ENCODE measurements at regions not wholly inside any gene's neighbourhood (a gene's known extent, or its start where the extent isn't known, plus 50 kb on each side); places are given as distances from the start of the nearest gene placed in this dataset.
"Not testable (repeated sequence)": the region's sequence is repeated elsewhere in the genome, so short reads cannot be mapped to it uniquely, and the experiment has no call there.

DNA sequence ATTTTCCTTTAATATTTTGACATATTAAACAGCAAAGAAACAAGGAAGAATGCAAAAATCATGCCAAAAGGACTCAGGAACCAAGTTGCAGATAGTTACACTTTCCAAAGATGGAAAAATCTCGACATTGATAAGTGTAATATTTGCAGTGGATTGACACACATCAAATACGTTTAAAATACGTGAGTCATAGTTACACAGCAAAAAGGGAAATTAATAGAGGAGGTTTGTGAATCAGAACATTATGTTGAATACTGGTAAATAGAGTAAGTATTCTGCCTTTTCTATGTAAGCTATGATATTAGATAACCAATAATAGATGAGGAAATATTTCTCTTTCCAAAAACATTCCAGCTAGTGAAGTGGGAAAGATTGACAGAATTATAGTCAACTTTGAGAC, 1761.3 kb upstream of the IGFBP7 start:
- no peak for DNase-seq (ENCODE audit: low spot score)

DNA sequence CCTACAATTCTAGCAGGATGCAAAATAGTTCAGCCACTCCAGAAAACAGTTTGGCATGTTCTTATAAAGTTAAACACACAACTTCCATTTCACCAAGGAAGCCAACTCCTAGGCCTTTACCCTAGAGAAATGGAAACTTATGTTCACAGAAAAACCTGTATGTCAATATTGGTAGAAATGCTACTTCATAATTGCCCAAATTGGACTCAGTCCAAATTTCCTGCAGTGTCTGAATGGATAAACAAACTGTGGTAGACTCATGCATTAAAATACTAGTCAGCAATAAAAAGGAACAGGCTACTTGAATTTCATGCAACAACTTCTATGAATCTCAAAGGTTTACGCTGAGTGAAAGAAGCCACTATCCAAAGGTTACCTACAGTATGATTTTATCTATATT, 1738.8 kb upstream of the IGFBP7 start:
- DNase-seq (ENCODE audit: low spot score): no peak

DNA sequence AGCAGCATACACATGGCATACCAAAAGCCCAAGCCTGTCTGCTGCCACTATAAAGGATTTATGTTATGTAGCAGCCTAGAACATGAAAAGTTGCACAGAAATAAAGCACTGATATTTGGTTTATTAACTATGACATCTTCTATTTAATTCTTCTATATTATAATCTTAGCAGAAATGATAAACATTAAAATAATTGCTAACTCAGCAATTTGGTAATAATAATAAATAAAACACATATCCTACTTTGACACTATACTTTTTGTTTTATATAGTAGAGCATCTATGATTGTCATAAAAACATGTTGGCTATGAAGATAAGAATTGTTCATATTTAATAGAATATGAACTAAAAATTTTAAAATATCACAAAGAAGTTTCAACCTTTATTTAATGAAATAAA, 1733.3 kb upstream of the IGFBP7 start:
- DNase-seq (ENCODE audit: low spot score): no peak

DNA sequence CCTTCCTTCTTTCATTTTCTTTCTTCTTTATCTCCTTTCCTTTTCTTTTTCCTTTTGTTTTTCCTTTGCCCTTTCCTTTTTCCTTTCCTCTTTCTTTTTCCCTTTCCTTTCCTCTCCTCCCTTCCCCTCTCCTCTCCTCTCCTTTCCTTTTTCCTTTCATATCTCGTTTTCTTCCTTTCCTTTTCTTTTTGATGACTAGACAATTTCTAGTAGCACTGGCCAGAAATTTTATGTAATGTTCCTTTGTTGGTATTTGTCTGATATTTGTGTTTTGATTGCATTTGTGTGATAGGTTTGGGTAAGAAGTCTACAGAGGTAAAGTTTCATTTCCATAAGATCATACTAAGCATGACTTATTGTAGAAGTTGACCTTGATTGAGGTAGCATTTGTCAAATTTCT, 1722.9 kb upstream of the IGFBP7 start:
- no peak for DNase-seq (ENCODE audit: low spot score)

DNA sequence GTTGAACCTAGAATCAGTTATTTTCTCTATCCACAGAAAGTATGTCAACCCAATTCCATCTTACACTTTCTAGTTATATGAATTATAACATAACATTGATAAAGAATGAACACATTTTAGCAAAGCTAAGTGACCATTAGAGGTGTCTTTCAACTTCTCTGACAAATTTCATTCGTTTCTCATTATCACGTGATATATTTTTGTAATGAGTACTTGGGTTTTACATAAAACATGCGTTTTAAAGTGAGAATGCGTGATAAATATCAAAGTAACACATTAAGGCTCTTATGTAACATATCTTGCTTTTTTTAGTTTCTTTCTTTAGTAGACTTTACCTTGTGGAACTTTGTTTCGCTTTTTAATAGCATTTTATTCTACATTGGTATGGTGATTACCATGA, 1715.1 kb upstream of the IGFBP7 start:
- DNase-seq (ENCODE audit: low spot score): no peak

DNA sequence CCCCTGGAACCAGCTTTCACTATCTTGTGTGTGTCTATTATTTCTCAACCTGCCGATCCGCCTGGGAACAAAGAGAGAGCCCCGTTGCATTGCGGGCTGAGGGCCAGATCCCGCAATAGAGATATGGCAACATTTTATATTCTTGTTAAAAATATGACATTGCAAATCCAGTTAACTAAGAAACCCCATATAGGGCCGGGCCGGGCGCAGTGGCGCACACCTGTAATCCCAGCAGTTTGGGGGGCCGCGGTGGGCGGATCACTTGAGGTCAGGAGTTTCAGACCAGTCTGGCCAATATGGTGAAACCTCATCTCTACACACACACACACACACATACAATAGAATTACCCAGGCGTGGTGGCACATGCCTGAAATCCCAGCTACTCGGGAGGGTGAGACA, 1708.4 kb upstream of the IGFBP7 start:
- not testable (repeated sequence) for DNase-seq (ENCODE audit: low spot score)

DNA sequence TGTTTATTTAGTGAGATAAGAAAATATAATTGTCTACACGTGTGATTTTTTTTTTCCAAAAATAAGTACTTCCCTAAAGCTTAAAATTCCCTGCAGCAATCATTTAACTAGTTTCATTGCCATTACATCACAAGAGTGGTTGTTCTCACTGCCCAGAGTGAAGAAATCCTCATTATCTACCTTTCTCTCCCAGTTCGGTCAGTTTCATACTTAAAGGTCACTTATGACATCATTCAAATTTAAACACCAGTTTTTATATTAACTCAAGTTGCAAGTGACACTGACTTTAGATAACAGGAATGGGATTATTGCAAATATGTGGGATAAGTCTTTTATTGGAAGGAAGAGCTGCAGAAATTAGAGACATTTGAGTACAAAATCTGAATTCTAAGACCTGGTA, 1699.8 kb upstream of the IGFBP7 start:
- no peak for DNase-seq (ENCODE audit: low spot score)

DNA sequence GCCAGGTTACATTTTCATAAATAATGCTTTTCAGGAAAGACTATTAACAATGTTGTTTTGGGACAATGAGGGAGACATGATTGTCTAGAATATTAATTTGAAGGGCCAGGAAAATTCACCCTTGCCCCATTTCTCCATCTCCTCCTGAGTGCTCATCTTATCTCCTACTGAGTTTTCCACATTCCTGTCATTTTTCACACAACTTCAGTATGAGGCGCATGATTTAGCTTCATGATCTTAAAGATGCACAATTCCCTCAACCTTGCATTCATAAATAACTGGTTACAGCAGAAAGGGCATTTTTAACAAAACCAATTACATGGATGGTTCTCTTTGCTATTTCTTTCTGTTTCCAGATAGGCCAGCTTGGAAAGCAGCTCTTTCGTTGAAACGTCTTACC, 1699.2 kb upstream of the IGFBP7 start:
- no peak for DNase-seq (ENCODE audit: low spot score)

DNA sequence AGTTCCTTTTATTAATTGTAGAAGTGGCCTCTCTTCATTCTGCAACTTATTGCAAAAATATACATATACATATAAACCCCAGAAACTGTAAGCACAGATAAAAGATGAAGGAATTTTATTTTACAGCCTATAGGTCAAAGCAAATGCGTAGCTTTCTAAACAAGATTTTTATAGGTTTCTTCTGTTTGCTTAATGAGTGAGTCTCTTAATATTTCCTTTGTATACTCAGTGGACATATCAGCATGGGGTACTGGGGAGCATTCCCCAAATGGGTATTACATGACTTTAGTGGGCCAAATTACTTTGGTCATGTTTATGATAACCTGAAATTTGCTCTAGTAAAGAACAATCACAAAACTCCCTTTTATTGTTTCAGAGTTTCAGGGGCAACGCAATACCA, 1698.6 kb upstream of the IGFBP7 start:
- no peak for DNase-seq (ENCODE audit: low spot score)

DNA sequence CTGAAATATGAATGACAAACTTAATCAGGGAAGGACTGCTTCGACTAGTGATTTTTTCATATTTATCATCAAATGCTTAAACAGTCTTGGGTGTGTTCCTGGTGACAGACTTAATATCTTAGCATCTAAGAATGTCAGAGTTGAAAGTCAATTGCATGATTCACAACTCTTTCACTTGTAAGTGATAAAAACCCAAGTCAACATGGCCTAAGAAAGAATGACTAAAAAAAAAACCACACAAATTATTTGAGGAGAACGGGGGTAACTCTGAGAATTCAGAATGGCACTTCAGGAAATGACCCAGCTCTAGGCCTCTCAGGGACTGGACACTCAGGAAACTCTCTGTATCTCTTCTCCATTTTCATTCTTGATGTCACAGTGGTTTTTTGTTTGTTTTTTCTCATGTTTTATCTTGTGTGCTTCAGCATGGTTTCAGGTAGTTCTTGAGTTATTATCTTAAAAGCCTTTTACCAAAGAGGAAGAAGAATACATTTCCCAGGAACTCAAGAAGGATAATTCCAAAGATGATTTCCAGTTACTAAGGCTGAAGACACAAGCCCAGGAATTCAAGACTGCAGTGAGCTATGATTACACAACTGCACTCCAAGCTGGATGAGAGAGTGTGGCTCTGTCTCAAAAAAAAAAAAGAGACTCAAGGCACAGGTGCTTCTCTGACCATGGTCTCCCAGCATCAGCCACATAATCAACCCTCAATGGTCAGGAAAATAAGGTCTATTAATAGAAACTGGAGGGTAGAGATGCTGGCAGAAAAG, 1697.8 kb upstream of the IGFBP7 start:
- no peak for DNase-seq (ENCODE audit: low spot score)

DNA sequence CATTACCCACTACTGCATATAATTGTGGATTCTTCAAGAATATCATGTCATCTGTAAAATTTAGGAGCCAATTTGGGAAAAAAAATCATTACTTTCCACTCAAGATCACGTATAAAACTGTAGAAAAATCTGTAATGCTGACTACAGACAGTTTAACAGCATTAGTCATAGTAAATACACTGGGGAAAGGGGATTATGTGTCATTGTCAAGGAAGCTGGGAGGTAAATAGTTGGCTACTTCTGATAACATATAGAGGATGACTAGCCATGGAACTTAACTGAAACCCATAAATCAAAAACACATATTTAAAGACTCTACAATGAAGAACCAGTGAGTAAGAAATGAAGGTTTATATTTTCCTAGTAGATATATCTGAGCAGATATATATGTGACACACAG, 1666.4 kb upstream of the IGFBP7 start:
- no peak for DNase-seq (ENCODE audit: low spot score)

DNA sequence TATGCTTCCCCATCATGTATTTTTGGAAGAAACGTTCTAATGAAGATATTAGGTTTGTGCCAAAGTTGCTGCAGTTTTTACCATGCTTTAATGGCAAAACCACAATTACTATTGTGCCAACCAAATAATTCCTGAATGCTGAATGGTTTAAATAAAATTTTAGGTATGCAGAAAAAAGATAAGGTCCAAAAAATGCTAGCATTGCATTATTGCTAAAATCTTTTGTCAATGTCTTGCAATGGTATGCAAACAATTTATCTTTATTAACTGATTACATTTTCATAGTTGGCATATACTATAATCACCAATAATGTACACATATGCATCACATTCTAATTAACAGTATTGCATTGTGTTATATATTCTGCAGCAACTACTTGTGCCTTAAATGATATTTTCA, 1657.4 kb upstream of the IGFBP7 start:
- no peak for DNase-seq (ENCODE audit: low spot score)

DNA sequence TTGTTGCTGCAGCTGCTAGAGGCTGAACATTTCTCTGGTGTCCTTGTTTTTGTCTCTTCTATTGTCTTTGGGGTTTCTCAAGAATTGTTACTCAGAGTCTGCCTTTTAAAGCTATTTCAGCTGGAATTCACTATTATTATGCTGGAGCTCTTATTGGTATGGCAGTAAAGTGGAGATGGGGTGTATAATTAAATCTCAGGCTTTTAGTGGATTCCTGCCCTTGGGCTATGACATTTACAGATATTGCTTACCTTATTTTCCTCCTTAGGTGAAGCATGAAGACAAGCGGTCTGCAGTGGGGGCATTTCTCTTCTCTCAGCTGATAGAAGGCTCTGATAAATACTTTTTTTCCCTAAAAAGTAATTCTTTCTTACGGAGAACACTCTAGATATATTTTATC, 1656.6 kb upstream of the IGFBP7 start:
- DNase-seq (ENCODE audit: low spot score): no peak

DNA sequence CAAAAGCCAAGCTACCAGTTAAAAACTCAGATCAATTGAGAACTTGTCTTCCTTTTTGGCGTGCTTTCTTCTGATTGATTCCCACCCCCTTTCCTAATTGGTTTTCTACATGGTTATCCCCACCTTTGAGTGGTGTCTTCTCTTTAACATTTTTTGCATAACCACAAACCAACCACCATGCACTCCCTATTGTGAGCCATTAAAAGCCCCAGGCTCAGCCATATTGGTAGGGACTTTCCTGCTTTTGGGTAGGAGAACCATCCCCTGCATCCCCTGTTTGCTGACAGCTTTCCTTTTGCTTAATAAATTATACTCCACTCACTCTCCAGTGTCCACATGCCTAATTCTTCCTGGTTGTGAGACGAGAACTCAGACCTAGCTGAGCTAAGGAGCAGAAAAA, 1651.4 kb upstream of the IGFBP7 start:
- DNase-seq (ENCODE audit: low spot score): no peak

DNA sequence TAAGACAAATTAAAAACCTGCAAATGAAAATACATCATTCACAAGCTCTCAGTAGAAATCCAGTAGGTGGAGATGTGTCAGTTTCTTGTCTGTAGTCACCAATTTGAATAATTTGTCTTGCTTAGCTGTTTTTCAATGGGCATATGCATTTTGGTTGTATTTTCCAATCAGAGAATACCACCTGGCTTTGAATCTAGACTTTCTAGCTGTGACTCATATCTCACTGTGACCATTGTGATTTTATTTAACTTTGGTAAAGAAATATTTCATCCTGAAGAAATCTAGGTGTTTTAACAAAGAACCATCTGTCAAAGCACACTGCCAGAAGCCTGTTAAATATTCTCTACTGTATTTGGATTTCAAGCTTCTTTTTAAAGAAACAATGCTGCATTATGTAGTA, 1650.6 kb upstream of the IGFBP7 start:
- DNase-seq (ENCODE audit: low spot score): no peak

DNA sequence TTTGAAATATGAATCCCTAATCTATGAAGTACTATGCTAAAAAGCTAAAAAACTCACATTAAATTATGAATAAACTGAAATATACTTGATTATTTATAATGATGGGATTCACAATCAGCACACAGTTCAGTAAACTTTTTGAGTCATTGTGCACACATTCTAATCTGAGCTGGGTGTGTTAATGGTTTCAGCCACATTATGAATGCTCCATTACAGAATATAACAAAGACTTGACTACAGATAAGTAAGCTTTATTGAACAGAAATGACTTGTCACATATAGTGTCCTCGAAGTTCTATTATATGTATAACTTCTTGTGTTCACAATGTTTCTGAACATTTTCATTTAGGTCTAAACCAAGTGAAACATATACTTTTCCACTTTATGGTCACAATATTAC, 1649.9 kb upstream of the IGFBP7 start:
- no peak for DNase-seq (ENCODE audit: low spot score)

DNA sequence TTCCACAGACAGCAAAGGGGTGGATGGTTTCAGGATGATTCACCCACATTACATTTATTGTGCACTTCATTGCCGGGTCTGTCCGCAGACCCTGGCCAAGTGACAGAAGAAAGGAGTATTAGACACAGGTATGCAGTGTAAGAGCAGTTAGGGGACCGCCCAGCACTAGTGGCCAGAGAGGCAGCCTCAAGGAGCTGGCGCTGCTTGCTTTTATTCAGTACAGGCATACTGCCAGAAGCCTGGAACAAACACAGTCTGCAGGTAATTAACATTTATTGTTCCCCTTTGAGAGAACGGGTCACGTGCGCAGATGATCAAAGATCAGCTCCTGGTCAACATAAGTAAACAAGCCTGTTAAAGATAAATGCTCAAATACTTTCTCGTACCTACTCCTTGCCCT, 1639.0 kb upstream of the IGFBP7 start:
- no peak for DNase-seq (ENCODE audit: low spot score)

DNA sequence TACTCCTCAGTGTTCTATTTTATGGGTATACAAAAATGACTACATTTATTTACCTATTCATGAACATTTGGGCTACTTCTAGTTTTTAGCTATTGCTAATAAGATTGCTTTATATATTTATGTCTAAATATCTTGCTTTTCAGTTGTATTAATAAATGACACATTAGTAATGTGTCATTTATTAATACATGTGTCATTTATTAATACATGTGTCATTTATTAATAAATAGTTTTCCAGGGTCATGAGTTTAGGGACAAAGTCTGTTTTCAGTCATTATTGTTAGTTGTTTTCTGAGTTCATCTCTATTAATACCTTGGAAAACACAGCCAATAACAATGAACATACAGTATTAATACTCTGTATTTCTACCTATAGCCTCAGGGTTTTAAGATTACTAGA, 1630.7 kb upstream of the IGFBP7 start:
- DNase-seq (ENCODE audit: low spot score): no peak

DNA sequence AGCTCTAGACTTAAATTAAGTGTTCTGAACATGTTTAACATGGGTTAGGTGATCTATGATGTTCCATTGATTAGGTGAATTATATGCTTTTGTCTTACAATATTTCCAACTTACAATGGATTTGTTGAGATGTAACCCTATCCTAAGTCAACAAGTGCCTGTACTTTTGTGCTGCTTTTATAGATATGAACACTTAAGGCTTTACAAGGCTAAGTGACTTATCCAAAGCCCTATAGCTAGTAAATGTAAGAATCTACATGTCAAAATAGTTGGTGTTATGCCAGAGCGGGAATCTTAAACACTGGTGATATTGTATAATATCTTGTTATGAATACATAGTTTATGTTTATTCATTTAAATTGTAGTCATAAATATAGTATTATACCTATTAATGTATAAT, 1629.1 kb upstream of the IGFBP7 start:
- no peak for DNase-seq (ENCODE audit: low spot score)

DNA sequence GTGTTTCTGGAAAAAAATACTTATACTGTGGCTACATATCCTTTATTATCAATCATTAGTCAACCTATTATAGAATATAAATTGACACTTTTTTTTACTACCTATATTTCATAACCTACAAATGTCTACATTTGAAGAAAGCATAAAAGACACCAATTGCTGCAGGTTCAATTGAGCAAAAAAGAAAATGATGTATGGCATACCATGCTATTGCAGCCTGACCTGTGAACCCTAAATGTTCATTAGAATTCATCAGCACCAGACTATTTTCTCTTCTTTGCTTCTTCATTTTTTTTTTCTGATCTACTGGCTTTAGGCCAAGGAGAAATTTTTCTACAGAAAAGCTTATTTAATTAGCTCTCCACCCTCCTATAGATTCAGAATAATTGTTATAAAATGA, 1628.2 kb upstream of the IGFBP7 start:
- DNase-seq (ENCODE audit: low spot score): no peak

DNA sequence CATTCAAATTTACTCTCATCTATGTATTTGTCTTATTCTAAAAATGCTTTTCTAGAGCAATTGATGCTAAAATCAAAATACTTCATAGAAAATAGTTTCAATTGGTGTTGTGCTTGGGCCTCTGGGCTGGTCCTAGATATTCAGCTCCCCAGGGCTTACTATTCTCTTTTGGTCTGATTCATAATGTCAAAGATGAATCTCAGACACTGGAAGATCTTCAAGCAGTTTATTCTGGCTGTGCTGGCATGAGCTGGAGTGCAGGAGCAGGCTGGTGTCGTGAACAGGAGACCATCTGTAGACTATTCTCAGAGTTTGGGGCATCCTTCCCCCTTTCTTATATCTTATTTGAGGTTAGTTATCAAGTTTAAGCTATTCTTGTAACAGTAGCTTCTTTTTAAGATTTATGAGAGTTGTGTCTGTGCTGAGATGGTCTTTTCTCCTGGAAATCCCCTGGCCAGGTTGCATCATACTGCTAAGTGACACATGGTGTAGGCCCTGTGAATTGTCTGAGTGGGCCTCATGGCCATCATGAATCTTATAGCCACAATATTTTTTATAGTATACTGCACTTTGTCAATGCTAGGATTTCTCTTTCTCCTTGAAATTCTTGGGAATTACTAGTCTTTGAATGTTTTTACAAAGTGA, 1624.0 kb upstream of the IGFBP7 start:
- no peak for DNase-seq (ENCODE audit: low spot score)

DNA sequence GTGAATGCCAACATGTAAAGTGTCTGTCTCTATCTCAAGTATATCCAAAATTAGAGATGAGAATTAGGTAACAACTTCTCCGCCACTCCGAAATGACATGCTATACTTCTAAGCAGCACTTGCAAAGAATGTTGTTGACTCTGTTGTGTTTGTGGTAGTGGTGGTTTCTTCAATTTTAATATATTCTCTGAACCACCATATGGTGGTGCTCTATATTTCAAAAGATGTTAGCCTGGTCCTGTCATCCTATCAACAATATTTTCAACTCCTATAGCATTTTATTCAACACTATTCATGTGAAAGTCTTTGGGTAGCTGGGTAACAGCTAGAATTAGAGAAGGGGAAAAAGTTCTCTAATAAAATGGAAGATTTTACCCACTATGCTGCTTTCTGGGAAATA, 1622.8 kb upstream of the IGFBP7 start:
- no peak for DNase-seq (ENCODE audit: low spot score)

DNA sequence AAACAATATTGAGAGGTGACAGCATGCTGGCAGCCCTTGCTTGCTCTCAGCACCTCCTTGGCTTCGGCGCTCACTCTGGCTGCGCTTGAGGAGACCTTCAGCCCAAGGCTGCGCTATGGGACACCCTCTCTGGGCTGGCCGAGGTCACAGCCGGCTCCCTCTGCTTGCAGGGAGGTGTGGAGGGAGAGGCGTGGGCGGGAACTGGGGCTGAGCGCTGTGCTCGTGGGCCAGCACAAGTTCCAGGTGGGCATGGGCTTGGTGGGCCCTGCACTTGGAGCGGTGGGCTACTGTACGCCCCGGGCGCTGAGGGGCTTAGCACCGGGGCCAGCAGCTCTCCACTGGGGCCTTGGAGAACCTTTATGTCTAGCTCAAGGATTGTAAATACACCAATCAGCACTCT, 1613.8 kb upstream of the IGFBP7 start:
- DNase-seq (ENCODE audit: low spot score): no peak

DNA sequence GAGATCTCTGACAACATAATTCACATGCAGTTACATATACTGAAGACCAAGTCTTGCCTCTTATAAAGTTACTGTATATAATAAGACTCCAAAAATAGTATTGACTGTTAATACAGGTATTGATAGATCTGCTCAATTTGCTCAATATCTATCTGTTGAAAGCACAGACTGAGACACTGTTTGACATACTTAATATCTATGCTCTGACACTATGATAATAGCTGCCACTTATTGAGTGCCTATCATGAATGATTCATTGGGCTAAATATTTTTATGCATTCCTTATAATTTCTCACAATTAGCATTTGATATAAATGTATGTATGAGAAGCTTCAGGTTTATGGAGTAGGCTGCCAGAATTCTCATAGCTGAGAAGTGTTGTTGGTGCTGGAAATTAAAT, 1600.9 kb upstream of the IGFBP7 start:
- DNase-seq (ENCODE audit: low spot score): no peak

Data from ureter (tissue), 1 donor.